GM19455 (cell line): ENCODE measurements at regions not wholly inside any gene's neighbourhood (a gene's known extent, or its start where the extent isn't known, plus 50 kb on each side); places are given as distances from the start of the nearest gene placed in this dataset.
"Not testable (repeated sequence)": the region's sequence is repeated elsewhere in the genome, so short reads cannot be mapped to it uniquely, and the experiment has no call there.

Experiments used
- ATAC-seq: cut with Tn5 transposase; IDR thresholded peaks from one replicate; pipeline ENCODE4 v1.9.1; 2021; ENCODE audit not compliant: unreplicated experiment

- peak; percentile 64 for ATAC-seq
Measured at GRCh38 chr1:185681034-185681633, 53.1 kb upstream of the HMCN1 start.

GRCh38 chr1:185680453-185680852 lies 53.7 kb upstream of the HMCN1 start:
- no peak for ATAC-seq

- no peak for ATAC-seq
Measured at GRCh38 chr1:185679220-185679619, 55.0 kb upstream of the HMCN1 start.

GRCh38 chr1:185676969-185677368 lies 57.2 kb upstream of the HMCN1 start:
- no peak for ATAC-seq

GRCh38 chr1:185674201-185674600 lies 60.0 kb upstream of the HMCN1 start:
- ATAC-seq = no peak

- ATAC-seq = no peak
Measured at GRCh38 chr1:185672719-185673360, 61.4 kb upstream of the HMCN1 start.

GRCh38 chr1:185670187-185670627 lies 64.0 kb upstream of the HMCN1 start:
- ATAC-seq = no peak

GRCh38 chr1:185668013-185668412 lies 66.2 kb upstream of the HMCN1 start:
- no peak for ATAC-seq

- ATAC-seq = no peak
Measured at GRCh38 chr1:185666582-185666981, 67.6 kb upstream of the HMCN1 start.

- ATAC-seq = no peak
Measured at GRCh38 chr1:185663771-185664296, 70.4 kb upstream of the HMCN1 start.

GRCh38 chr1:185663332-185663731 lies 70.9 kb upstream of the HMCN1 start:
- ATAC-seq = no peak

GRCh38 chr1:185661971-185662370 lies 72.2 kb upstream of the HMCN1 start:
- no peak for ATAC-seq

- ATAC-seq = no peak
Measured at GRCh38 chr1:185656663-185657062, 77.5 kb upstream of the HMCN1 start.

- no peak for ATAC-seq
Measured at GRCh38 chr1:185654952-185655314, 79.3 kb upstream of the HMCN1 start.

GRCh38 chr1:185654199-185654951 lies 79.8 kb upstream of the HMCN1 start:
- ATAC-seq = no peak

GRCh38 chr1:185653615-185654014 lies 80.6 kb upstream of the HMCN1 start:
- ATAC-seq = no peak

- no peak for ATAC-seq
Measured at GRCh38 chr1:185652348-185652747, 81.8 kb upstream of the HMCN1 start.

GRCh38 chr1:185650602-185651230 lies 83.5 kb upstream of the HMCN1 start:
- ATAC-seq = no peak

GRCh38 chr1:185648858-185649589 lies 85.2 kb upstream of the HMCN1 start:
- no peak for ATAC-seq

- not testable (repeated sequence) for ATAC-seq
Measured at GRCh38 chr1:185647597-185648267, 86.5 kb upstream of the HMCN1 start.
